Thyroid gland (tissue), 4 donors: ENCODE measurements at regions not wholly inside any gene's neighbourhood (a gene's known extent, or its start where the extent isn't known, plus 50 kb on each side); places are given as distances from the start of the nearest gene placed in this dataset.

Experiments
- CTCF ChIP-seq, 6 experiments: fragments of 200-600 bp in 3 of 6; fragments of 450-650 bp in 3 of 6; sonication (generic) in 3 of 6; IDR thresholded peaks; one replicate each; pipeline ENCODE4 v1.5.1; 2016 to 2019; ENCODE audit warnings: antibody characterized with exemption in 6 of 6, mild to moderate bottlenecking in 2 of 6, inconsistent platforms in 1 of 6, moderate library complexity in 1 of 6
- POLR2A ChIP-seq, 2 donors: fragments of 450-650 bp; IDR thresholded peaks; one replicate each; pipeline ENCODE4 v1.6.1; 2017; ENCODE audit warnings: antibody characterized with exemption in 2 of 2, mild to moderate bottlenecking in 2 of 2, moderate library complexity in 1 of 2

GRCh38 chr1:185535621-185536020, 198.6 kb upstream of the HMCN1 start:
- TF ChIP-seq POLR2A (IDR thresholded peaks at IDR 0.05) (no peak), CTCF (IDR thresholded peaks at IDR 0.05) (no peak)
